DND-41 (cell line): ENCODE measurements at regions not wholly inside any gene's neighbourhood (a gene's known extent, or its start where the extent isn't known, plus 50 kb on each side); places are given as distances from the start of the nearest gene placed in this dataset.

Experiments
- ATAC-seq: fragments of 200-7000 bp; cut with Tn5 transposase; 3 replicates; pipeline ENCODE4 v1.9.1; 2021; ENCODE audit warnings: low read depth; ENCODE audit not compliant: insufficient read depth
- DNase-seq: peaks from one replicate; pipeline ENCODE4 v3.0.0-alpha.2; 2020
- H2AFZ ChIP-seq: 2 replicates; pipeline ENCODE4 v1.6.0; 2012; ENCODE audit warnings: low read depth, low read length
- H3K27ac ChIP-seq: 2 replicates; pipeline ENCODE4 v1.5.1; 2012; ENCODE audit warnings: low read length, inconsistent platforms
- H3K27me3 ChIP-seq: fragments of 200-600 bp; sonication (generic); 2 replicates; pipeline ENCODE4 v1.6.0; 2012; ENCODE audit warnings: low read length, mild to moderate bottlenecking, inconsistent platforms; ENCODE audit not compliant: insufficient read depth, poor library complexity
- H3K36me3 ChIP-seq: 2 replicates; pipeline ENCODE4 v1.5.1; 2012; ENCODE audit warnings: low read length, inconsistent platforms; ENCODE audit not compliant: insufficient read depth
- H3K4me1 ChIP-seq: 2 replicates; pipeline ENCODE4 v1.5.1; 2012; ENCODE audit warnings: mild to moderate bottlenecking, low read length; ENCODE audit not compliant: insufficient read depth
- H3K4me2 ChIP-seq: 2 replicates; pipeline ENCODE4 v1.6.0; 2012; ENCODE audit warnings: mild to moderate bottlenecking, moderate library complexity, low read length, inconsistent platforms; ENCODE audit not compliant: insufficient read depth
- H3K4me3 ChIP-seq, 2 experiments: fragments of 200-600 bp in 1 of 2; shearing (Covaris generic) in 1 of 2; 2 replicates each; pipeline ENCODE4 v1.5.1; 2012 to 2016; ENCODE audit warnings: inconsistent platforms in 2 of 2, low read length in 2 of 2, mild to moderate bottlenecking in 2 of 2, low read depth in 1 of 2, moderate library complexity in 1 of 2
- H3K79me2 ChIP-seq: 2 replicates; pipeline ENCODE4 v1.6.0; 2012; ENCODE audit warnings: low read length, inconsistent platforms; ENCODE audit not compliant: insufficient read depth
- H3K9ac ChIP-seq: 2 replicates; pipeline ENCODE4 v1.6.0; 2012; ENCODE audit warnings: low read depth, mild to moderate bottlenecking, inconsistent platforms, low read length, moderate library complexity
- H3K9me3 ChIP-seq: 2 replicates; pipeline ENCODE4 v1.5.1; 2012; ENCODE audit warnings: low read length, moderate library complexity, mild to moderate bottlenecking, inconsistent platforms; ENCODE audit not compliant: insufficient read depth, severe bottlenecking
- H4K20me1 ChIP-seq: 2 replicates; pipeline ENCODE4 v1.6.0; 2012; ENCODE audit warnings: low read length; ENCODE audit not compliant: insufficient read depth
- CTCF ChIP-seq: IDR thresholded peaks from 2 replicates; pipeline ENCODE4 v1.5.1; 2012; ENCODE audit warnings: borderline replicate concordance, low read length, moderate library complexity, mild to moderate bottlenecking; ENCODE audit not compliant: poor library complexity, severe bottlenecking; ENCODE audit errors: extremely low read depth
- EZH2 ChIP-seq: IDR thresholded peaks from 3 replicates; pipeline ENCODE4 v1.6.1; 2012; ENCODE audit warnings: borderline replicate concordance, low read depth, mild to moderate bottlenecking, moderate library complexity, low read length, inconsistent platforms; ENCODE audit not compliant: severe bottlenecking

- TF ChIP-seq EZH2 (no peak), CTCF (no peak)
- peak overlapping the region; percentile 61 for H3K4me2 ChIP-seq
- peaks cover 22% of the 10 kb centered on the region for H3K4me1 ChIP-seq
- H2AFZ ChIP-seq, result peak overlapping the region; percentile 81
- H3K36me3 ChIP-seq, result no peaks in the 10 kb centered on the region
- no peaks in the 10 kb centered on the region for H3K27me3 ChIP-seq
- no peaks in the 10 kb centered on the region for H4K20me1 ChIP-seq
- H3K27ac ChIP-seq, result peak overlapping the region; percentile 87
- ATAC-seq (peak; percentile 99), DNase-seq (peak; percentile 79)
- H3K79me2 ChIP-seq, result no peaks in the 10 kb centered on the region
- peak overlapping the region; percentile 47 for H3K9ac ChIP-seq
- H3K9me3 ChIP-seq, result peaks cover 4% of the 10 kb centered on the region
- H3K4me3 ChIP-seq, result peak overlapping the region in 1 of 2 experiments; percentile 49; a peak in 2 of 4 replicates
Measured at GRCh38 chrX:149074398-149074797, 430.7 kb downstream of the IDS start.

- H3K27me3 ChIP-seq, result no peaks in the 10 kb centered on the region
- H3K4me3 ChIP-seq, result no peak overlapping the region
- H3K79me2 ChIP-seq, result no peaks in the 10 kb centered on the region
- H3K4me2 ChIP-seq, result no peak overlapping the region
- TF ChIP-seq EZH2, result no peak
- no peak for TF ChIP-seq CTCF
- peaks cover 22% of the 10 kb centered on the region for H3K4me1 ChIP-seq
- H3K9ac ChIP-seq, result no peak overlapping the region
- ATAC-seq (no peak), DNase-seq (no peak)
- H2AFZ ChIP-seq, result peak overlapping the region; percentile 81
- H3K9me3 ChIP-seq, result no peaks in the 10 kb centered on the region
- no peaks in the 10 kb centered on the region for H4K20me1 ChIP-seq
- H3K36me3 ChIP-seq, result no peaks in the 10 kb centered on the region
- H3K27ac ChIP-seq, result peak overlapping the region; percentile 87
Measured at GRCh38 chrX:149073479-149073878, 431.6 kb downstream of the IDS start.

- no peak overlapping the region for H3K27ac ChIP-seq
Measured at GRCh38 chrX:149069899-149070298, 435.2 kb downstream of the IDS start.

More at GRCh38 chrX:149069899-149070298, 435.2 kb downstream of the IDS start:
- TF ChIP-seq CTCF (no peak), EZH2 (no peak)
- Histone ChIP-seq H3K9me3 (no peaks in the 10 kb centered on the region), H3K4me1 (peaks cover 17% of the 10 kb centered on the region), H3K27me3 (no peaks in the 10 kb centered on the region), H2AFZ (no peak overlapping the region), H3K9ac (no peak overlapping the region), H3K4me2 (no peak overlapping the region), H3K79me2 (no peaks in the 10 kb centered on the region), H3K36me3 (no peaks in the 10 kb centered on the region), H3K4me3 (no peak overlapping the region), H4K20me1 (no peaks in the 10 kb centered on the region)
- ATAC-seq, result no peak
- DNase-seq, result no peak
